Astrocyte of the cerebellum (primary cell): ENCODE measurements at regions not wholly inside any gene's neighbourhood (a gene's known extent, or its start where the extent isn't known, plus 50 kb on each side); places are given as distances from the start of the nearest gene placed in this dataset.

Experiments used
- DNase-seq: peaks from one replicate; pipeline ENCODE4 v3.0.0-alpha.2; 2011; ENCODE audit warnings: low read depth
- H3K4me3 ChIP-seq: 2 replicates; pipeline ENCODE4 v1.5.1; 2011; ENCODE audit warnings: mild to moderate bottlenecking, low read depth, low read length, moderate library complexity
- in situ Hi-C: cut with HindIII; loops from 2 replicates; pipeline ENCODE4 v1.10.0; 2017; ENCODE audit warnings: low sequenced_read_pairs
- TF ChIP-seq, protein P1 (sequence below): IDR thresholded peaks from 2 replicates; pipeline ENCODE4 v1.5.1; 2012; ENCODE audit warnings: low read length, low read depth, moderate library complexity, mild to moderate bottlenecking; ENCODE audit errors: missing control alignments

DNA sequence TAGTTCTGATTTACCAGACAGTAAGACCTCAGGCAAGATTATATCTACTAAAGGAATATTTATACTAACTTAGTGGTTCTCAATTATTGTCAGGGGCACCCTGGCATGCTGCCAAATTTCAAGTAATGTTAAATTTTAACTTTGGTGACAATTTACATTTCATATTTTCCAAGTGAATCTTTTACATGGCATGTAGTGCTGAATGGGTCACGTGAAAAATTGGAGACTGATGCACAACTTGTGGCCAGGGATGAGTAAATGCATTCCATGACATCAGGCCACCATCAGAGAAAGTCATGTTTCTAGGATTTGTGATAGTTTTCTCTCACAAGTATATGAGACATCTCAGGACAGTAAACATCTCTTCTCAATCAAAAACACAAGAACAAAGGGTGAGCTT lies 202.6 kb upstream of the SOX21 start:
- in situ Hi-C loops, result no loop called here
- TF ChIP-seq, protein P1, sequence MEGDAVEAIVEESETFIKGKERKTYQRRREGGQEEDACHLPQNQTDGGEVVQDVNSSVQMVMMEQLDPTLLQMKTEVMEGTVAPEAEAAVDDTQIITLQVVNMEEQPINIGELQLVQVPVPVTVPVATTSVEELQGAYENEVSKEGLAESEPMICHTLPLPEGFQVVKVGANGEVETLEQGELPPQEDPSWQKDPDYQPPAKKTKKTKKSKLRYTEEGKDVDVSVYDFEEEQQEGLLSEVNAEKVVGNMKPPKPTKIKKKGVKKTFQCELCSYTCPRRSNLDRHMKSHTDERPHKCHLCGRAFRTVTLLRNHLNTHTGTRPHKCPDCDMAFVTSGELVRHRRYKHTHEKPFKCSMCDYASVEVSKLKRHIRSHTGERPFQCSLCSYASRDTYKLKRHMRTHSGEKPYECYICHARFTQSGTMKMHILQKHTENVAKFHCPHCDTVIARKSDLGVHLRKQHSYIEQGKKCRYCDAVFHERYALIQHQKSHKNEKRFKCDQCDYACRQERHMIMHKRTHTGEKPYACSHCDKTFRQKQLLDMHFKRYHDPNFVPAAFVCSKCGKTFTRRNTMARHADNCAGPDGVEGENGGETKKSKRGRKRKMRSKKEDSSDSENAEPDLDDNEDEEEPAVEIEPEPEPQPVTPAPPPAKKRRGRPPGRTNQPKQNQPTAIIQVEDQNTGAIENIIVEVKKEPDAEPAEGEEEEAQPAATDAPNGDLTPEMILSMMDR, result no peak
- H3K4me3 ChIP-seq, result no peak overlapping the region
- DNase-seq, result no peak

DNA sequence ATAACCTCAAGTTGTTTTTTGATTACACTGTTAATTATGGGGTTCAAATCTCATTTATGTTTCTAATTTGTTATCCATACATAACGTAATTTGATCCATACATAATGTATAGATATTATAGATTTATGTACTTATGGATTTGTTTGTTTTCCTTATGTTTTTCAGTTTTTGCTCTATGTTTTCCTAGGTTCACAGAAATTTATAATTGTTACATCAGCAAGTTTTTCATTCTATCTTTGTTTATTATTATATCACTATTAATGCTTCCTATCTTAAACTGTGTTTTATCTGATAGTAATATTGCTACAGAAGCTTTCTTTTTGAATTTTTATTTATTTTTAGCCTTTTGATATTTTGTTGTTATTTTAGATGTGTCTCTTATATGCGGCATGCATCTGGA lies 194.3 kb upstream of the SOX21 start:
- no peak for DNase-seq
- TF ChIP-seq, protein P1, result no peak
- in situ Hi-C loops, result no loop called here
- H3K4me3 ChIP-seq, result no peak overlapping the region

DNA sequence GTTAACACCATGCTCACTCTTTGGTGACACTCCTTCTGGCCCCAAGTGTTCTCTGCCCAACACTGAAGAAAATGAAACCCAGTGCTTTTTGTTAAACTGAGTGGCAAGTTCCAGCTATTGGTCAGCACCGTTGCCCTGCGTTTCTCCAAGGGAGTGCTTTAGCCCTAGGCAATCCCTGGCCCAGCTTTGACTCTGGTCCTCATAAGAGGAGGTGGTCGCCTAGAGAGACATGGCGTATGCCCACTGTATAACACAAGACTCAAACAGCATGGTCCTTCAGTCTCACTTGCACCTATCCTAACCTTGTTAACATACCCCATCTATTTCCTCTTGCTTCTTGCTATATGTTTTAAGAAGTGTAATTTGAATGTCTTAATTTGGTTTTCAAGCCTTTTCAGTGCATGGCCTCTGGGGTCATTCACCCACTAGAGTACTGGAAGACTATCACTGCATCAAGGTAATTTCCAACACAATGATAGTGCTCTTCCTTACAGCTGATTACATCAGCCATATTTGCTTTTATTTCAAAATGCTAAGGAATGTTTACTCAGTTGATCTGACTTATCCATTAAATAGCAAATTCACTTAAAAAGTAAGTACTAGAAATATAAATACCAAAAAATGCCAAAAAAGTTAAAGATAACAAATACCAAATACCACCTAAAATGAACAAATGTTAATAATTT lies 190.5 kb upstream of the SOX21 start:
- TF ChIP-seq, protein P1, result no peak
- DNase-seq, result no peak
- in situ Hi-C loops, result no loop called here
- no peak overlapping the region for H3K4me3 ChIP-seq

DNA sequence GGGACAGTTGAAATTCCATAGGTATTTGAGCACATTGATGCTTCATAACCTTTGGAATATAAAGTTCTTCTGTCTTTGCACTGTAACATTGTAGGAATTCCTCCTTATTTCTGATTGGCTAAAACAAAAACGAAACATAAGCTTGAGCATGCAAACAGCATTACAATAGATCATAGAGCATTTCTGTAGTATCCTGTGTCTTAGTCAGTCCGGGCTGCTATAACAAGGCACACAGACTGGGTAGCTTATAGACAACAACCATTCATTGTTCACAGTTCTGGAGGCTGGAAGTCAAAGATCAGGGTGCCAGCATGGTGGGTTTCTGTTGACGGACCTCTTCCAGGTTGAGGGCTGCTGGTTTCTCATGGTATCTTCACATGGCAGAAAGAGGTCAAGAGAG lies 188.7 kb upstream of the SOX21 start:
- no peak overlapping the region for H3K4me3 ChIP-seq
- in situ Hi-C loops, result no loop called here
- TF ChIP-seq, protein P1, result no peak
- DNase-seq, result no peak

DNA sequence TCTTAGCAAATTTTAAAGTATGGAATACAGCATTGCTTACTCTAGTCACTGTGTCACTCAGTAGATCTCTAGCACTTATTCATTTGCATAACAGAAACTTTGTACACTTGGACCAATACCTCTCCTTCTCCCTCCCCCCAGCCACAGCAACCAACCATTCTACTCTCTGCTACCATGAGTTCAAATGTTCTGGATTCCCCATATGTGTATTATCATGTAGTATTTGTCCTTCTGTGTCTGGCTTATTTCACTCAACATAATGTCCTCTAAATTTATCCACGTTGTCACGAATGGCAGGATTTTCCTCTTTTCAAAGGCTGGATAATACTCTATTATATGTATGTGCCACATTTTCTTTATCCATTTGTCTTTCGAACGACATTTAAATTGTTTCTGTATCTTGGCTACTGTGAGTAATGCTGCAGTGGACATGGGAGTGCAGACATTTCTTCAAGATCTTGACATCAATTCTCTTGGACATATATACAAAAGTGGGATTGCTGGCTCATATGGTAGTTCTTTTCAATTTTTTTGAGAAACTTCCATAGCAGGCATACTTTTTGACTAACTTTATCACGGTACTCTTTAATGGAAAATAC lies 184.5 kb upstream of the SOX21 start:
- in situ Hi-C loops, result no loop called here
- TF ChIP-seq, protein P1, result no peak
- H3K4me3 ChIP-seq, result no peak overlapping the region
- DNase-seq, result no peak

DNA sequence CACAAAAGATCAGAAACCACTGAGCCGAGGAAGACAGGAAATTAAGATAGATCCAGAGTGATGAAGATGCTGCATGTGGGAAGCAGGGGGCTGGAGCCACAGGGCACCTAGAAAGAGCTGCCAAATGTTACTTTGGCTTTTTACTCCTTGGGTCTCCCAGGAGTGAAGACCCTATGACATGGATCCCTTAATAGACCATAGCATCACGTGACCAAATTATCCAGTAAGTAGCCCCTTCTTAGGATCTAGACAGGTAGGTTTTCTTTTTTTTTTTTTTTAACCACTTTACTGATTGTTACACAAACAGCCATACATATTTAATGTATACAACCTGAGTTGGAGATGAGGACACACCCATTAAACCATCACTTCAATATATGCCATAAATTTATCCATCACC lies 183.9 kb upstream of the SOX21 start:
- no peak for DNase-seq
- in situ Hi-C loops, result no loop called here
- TF ChIP-seq, protein P1, result no peak
- no peak overlapping the region for H3K4me3 ChIP-seq

DNA sequence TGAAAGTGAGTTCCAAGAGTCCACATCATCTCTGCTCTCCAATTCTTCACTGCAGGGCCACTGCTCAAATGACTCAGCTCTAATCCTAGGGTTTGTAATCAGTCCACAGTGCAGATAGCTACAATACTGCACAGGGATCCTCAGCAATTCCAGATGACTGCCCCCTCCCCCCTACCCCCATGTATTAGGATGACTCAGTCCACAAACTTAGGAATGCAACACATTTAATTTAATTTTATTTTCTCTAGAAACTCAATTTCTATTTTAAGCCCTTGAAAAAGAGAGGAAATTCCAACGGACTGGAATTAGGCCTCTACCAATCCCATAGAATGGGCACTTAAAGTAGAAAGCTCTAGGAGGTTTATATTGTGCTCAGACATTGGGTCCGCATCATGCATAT lies 173.8 kb upstream of the SOX21 start:
- H3K4me3 ChIP-seq, result no peak overlapping the region
- peak; percentile 15 for DNase-seq
- TF ChIP-seq, protein P1, result no peak
- in situ Hi-C loops, result no loop called here
